ENCODE measurements at regions not wholly inside any gene's neighbourhood (a gene's known extent, or its start where the extent isn't known, plus 50 kb on each side); places are given as distances from the start of the nearest gene placed in this dataset.
"Not testable (repeated sequence)": the region's sequence is repeated elsewhere in the genome, so short reads cannot be mapped to it uniquely, and the experiment has no call there.

DNA sequence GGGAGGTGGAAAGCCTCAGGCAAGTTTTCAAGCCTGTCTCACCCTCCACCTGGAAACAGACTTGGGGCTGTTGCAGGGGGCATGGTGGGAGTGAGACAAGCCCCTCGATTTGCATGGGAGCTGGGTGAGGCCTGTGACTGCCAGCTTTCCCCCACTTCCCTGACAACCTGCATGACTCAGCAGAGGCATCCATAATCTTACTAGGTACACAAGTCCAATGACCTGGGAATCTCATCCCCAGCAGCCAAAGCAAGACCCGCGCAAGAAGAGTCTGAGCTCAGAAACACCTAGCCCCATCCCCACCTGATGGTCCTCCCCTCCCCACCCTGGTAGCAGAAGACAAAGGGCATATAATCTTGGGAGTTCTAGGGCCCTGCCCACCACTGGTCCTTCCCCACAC is 136.9 kb upstream of the POMZP3 start:
- TF ChIP-seq CTCF (IDR thresholded peaks at IDR 0.05; ENCODE audit: insufficient read depth, low read length) = not testable (repeated sequence)
- TF ChIP-seq, protein P1, sequence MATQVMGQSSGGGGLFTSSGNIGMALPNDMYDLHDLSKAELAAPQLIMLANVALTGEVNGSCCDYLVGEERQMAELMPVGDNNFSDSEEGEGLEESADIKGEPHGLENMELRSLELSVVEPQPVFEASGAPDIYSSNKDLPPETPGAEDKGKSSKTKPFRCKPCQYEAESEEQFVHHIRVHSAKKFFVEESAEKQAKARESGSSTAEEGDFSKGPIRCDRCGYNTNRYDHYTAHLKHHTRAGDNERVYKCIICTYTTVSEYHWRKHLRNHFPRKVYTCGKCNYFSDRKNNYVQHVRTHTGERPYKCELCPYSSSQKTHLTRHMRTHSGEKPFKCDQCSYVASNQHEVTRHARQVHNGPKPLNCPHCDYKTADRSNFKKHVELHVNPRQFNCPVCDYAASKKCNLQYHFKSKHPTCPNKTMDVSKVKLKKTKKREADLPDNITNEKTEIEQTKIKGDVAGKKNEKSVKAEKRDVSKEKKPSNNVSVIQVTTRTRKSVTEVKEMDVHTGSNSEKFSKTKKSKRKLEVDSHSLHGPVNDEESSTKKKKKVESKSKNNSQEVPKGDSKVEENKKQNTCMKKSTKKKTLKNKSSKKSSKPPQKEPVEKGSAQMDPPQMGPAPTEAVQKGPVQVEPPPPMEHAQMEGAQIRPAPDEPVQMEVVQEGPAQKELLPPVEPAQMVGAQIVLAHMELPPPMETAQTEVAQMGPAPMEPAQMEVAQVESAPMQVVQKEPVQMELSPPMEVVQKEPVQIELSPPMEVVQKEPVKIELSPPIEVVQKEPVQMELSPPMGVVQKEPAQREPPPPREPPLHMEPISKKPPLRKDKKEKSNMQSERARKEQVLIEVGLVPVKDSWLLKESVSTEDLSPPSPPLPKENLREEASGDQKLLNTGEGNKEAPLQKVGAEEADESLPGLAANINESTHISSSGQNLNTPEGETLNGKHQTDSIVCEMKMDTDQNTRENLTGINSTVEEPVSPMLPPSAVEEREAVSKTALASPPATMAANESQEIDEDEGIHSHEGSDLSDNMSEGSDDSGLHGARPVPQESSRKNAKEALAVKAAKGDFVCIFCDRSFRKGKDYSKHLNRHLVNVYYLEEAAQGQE (IDR thresholded peaks at IDR 0.05; ENCODE audit: insufficient replicate concordance, low read depth) = not testable (repeated sequence)

Data from HL-60 (cell line).